ENCODE measurements at regions not wholly inside any gene's neighbourhood (a gene's known extent, or its start where the extent isn't known, plus 50 kb on each side); places are given as distances from the start of the nearest gene placed in this dataset.

- no peak overlapping the region for H3K4me2 ChIP-seq (ENCODE audit: low read length)
- peaks cover 18% of the 10 kb centered on the region for H3K4me1 ChIP-seq (ENCODE audit: insufficient read depth, low read length, poor library complexity, severe bottlenecking)
- H4K20me1 ChIP-seq (ENCODE audit: insufficient read depth, low read length) = no peaks in the 10 kb centered on the region
- TF ChIP-seq EZH2phosphoT487 (IDR thresholded peaks at IDR 0.05; ENCODE audit: borderline replicate concordance, low read depth, low read length) = no peak
- intact Hi-C loops (cut with micrococcal nuclease; ENCODE audit: unreplicated experiment) = loop anchor here (2.0 to 5.0 kb wide), 3 partner anchors 75 to 945 kb away; no protein-coding TSS in a partner anchor
- ChIA-PET POLR2A (no interaction called here), CTCF (ENCODE audit: unreplicated experiment) (no interaction called here)
- no peaks in the 10 kb centered on the region for H3K9me3 ChIP-seq (ENCODE audit: low read length)
- no peak overlapping the region for H3K4me3 ChIP-seq (ENCODE audit: low read depth, low read length, poor library complexity, severe bottlenecking)
- H2AFZ ChIP-seq (ENCODE audit: low read length) = no peak overlapping the region
- no TSS peak for BruUV-seq (replicated peaks)
- no peaks in the 10 kb centered on the region for H3K9me2 ChIP-seq (ENCODE audit: insufficient read depth, low read length)
- no peak for DNase-seq (ENCODE audit: low spot score)
- no peak overlapping the region for H3K27ac ChIP-seq (ENCODE audit: low read depth, low read length, poor library complexity, severe bottlenecking)
- no peaks in the 10 kb centered on the region; the same call in 1 of the 2 replicates for H3K36me3 ChIP-seq (ENCODE audit: insufficient read depth, low read length)
- no peaks in the 10 kb centered on the region for H3K79me2 ChIP-seq (ENCODE audit: insufficient read depth, low read depth, low read length)
Measured at GRCh38 chrX:2592279-2592678, 91.5 kb upstream of the DHRSX start.

- TF ChIP-seq EZH2phosphoT487 (IDR thresholded peaks at IDR 0.05; ENCODE audit: borderline replicate concordance, low read depth, low read length) = no peak
- no peak for TF ChIP-seq CTCF (conservative IDR thresholded peaks at IDR 0.05; ENCODE audit: low read length)
- Histone ChIP-seq H3K4me3 (ENCODE audit: low read depth, low read length, poor library complexity, severe bottlenecking) (no peak overlapping the region), H2AFZ (ENCODE audit: low read length) (no peak overlapping the region), H3K9me2 (ENCODE audit: insufficient read depth, low read length) (no peaks in the 10 kb centered on the region), H3K4me2 (ENCODE audit: low read length) (no peak overlapping the region), H3K79me2 (ENCODE audit: insufficient read depth, low read depth, low read length) (no peaks in the 10 kb centered on the region), H3K9me3 (ENCODE audit: low read length) (no peaks in the 10 kb centered on the region), H4K20me1 (ENCODE audit: insufficient read depth, low read length) (no peaks in the 10 kb centered on the region), H3K36me3 (ENCODE audit: insufficient read depth, low read length) (no peaks in the 10 kb centered on the region), H3K27ac (ENCODE audit: low read depth, low read length, poor library complexity, severe bottlenecking) (no peak overlapping the region), H3K4me1 (ENCODE audit: insufficient read depth, low read length, poor library complexity, severe bottlenecking) (peaks cover 24% of the 10 kb centered on the region)
- no TSS peak for BruUV-seq (replicated peaks)
- intact Hi-C loops (cut with micrococcal nuclease; ENCODE audit: unreplicated experiment) = loop anchor here (5.0 kb wide), 2 partner anchors 412 to 942 kb away; no protein-coding TSS in a partner anchor
- ChIA-PET POLR2A (no interaction called here), CTCF (ENCODE audit: unreplicated experiment) (no interaction called here)
- no peak for DNase-seq (ENCODE audit: low spot score)
Measured at GRCh38 chrX:2589186-2590020, 88.6 kb upstream of the DHRSX start.

GRCh38 chrX:2588049-2588448 is 87.3 kb upstream of the DHRSX start:
- H3K4me2 ChIP-seq (ENCODE audit: low read length) = no peak overlapping the region
- CTCF ChIA-PET (ENCODE audit: unreplicated experiment) = no interaction called here
- H3K27ac ChIP-seq (ENCODE audit: low read depth, low read length, poor library complexity, severe bottlenecking) = no peak overlapping the region
- H2AFZ ChIP-seq (ENCODE audit: low read length) = no peak overlapping the region
- TF ChIP-seq EZH2phosphoT487 (IDR thresholded peaks at IDR 0.05; ENCODE audit: borderline replicate concordance, low read depth, low read length) = no peak
- TF ChIP-seq CTCF (conservative IDR thresholded peaks at IDR 0.05; ENCODE audit: low read length) = no peak
- no peaks in the 10 kb centered on the region for H3K36me3 ChIP-seq (ENCODE audit: insufficient read depth, low read length)
- no peaks in the 10 kb centered on the region for H3K9me3 ChIP-seq (ENCODE audit: low read length)
- H4K20me1 ChIP-seq (ENCODE audit: insufficient read depth, low read length) = no peaks in the 10 kb centered on the region
- H3K4me3 ChIP-seq (ENCODE audit: low read depth, low read length, poor library complexity, severe bottlenecking) = no peak overlapping the region
- intact Hi-C loops (cut with micrococcal nuclease; ENCODE audit: unreplicated experiment) = no loop called here
- POLR2A ChIA-PET = no interaction called here
- no peaks in the 10 kb centered on the region for H3K9me2 ChIP-seq (ENCODE audit: insufficient read depth, low read length)
- no TSS peak for BruUV-seq (replicated peaks)
- H3K79me2 ChIP-seq (ENCODE audit: insufficient read depth, low read depth, low read length) = no peaks in the 10 kb centered on the region
- DNase-seq (ENCODE audit: low spot score) = no peak
- H3K4me1 ChIP-seq (ENCODE audit: insufficient read depth, low read length, poor library complexity, severe bottlenecking) = peaks cover 21% of the 10 kb centered on the region
